ENCODE measurements at regions not wholly inside any gene's neighbourhood (a gene's known extent, or its start where the extent isn't known, plus 50 kb on each side); places are given as distances from the start of the nearest gene placed in this dataset.

GRCh38 chr2:150140777-150141176 lies 346.7 kb downstream of the RND3 start:
- no peak overlapping the region for H3K27ac ChIP-seq (ENCODE audit: low read depth, low read length)
- POLR2A ChIA-PET: interaction anchor here (1.1 kb wide), 1 partner anchor 15 kb away, joined by 3 read pairs; no protein-coding TSS in a partner anchor
- ATAC-seq: no peak

More at GRCh38 chr2:150140777-150141176, 346.7 kb downstream of the RND3 start:
- RAD21 ChIA-PET (ENCODE audit: low non-redundant PET in 1 of 2, low total read pairs in 2 of 2, uncharacterized antibody in 2 of 2, unreplicated experiment in 2 of 2): interaction anchor here in 1 of 2 experiments (0.7 kb wide), 1 partner anchor 516 kb away, joined by 3 read pairs; no protein-coding TSS in a partner anchor
- H2AFZ ChIP-seq (ENCODE audit: low read depth, low read length, poor library complexity, severe bottlenecking): no peak overlapping the region
- no peak overlapping the region for H3K4me2 ChIP-seq (ENCODE audit: low read length)
- H4K20me1 ChIP-seq (ENCODE audit: insufficient read depth): no peaks in the 10 kb centered on the region
- H3K27me3 ChIP-seq (ENCODE audit: insufficient read depth, low read length): no peaks in the 10 kb centered on the region
- H3K4me1 ChIP-seq (ENCODE audit: control insufficient read depth in 1 of 2, insufficient read depth in 2 of 2, low read length in 2 of 2): peaks cover 0 to 13% of the 10 kb centered on the region in 2 experiments; a peak in 2 of 4 replicates
- no TSS peak for BruUV-seq (replicated peaks)
- TF ChIP-seq YY1 (IDR thresholded peaks at IDR 0.05; ENCODE audit: extremely low read depth, insufficient replicate concordance, low read depth, low read length) (no peak), FOSL1 (IDR thresholded peaks at IDR 0.05; ENCODE audit: low read depth) (no peak), JUND (IDR thresholded peaks at IDR 0.05) (no peak), POLR2AphosphoS5 (IDR thresholded peaks at IDR 0.05; ENCODE audit: low read depth, low read length) (no peak), SIN3A (IDR thresholded peaks at IDR 0.05; ENCODE audit: low read depth) (no peak), SRF (IDR thresholded peaks at IDR 0.05; ENCODE audit: low read depth) (no peak), ZFX (IDR thresholded peaks at IDR 0.05) (no peak), CEBPB (IDR thresholded peaks at IDR 0.05; ENCODE audit: low read depth) (no peak), ZBTB33 (IDR thresholded peaks at IDR 0.05; ENCODE audit: extremely low read depth, insufficient replicate concordance, low read length) (no peak), CBX3 (IDR thresholded peaks at IDR 0.05; ENCODE audit: low read depth) (no peak), ZNF274 (IDR thresholded peaks at IDR 0.05; ENCODE audit: low read depth, low read length) (no peak), EGR1 (IDR thresholded peaks at IDR 0.05; ENCODE audit: low read depth) (no peak), EZH2 (IDR thresholded peaks at IDR 0.05) (no peak)
- DNase-seq (ENCODE audit: low read depth, low spot score): no peak
- no peaks in the 10 kb centered on the region for H3K36me3 ChIP-seq (ENCODE audit: control insufficient read depth in 1 of 2, insufficient read depth in 2 of 2, low read length in 2 of 2)
- H3K9ac ChIP-seq (ENCODE audit: low read length): no peak overlapping the region
- H3K9me3 ChIP-seq (ENCODE audit: control insufficient read depth in 1 of 2, insufficient read depth in 1 of 2, low read depth in 1 of 2, low read length in 2 of 2): no peaks in the 10 kb centered on the region
- H3K4me3 ChIP-seq (replicated peaks in 1 of 2; ENCODE audit: low read depth in 1 of 2, low read length in 2 of 2): no peak overlapping the region
- intact Hi-C loops (cut with micrococcal nuclease): no loop called here
- no peaks in the 10 kb centered on the region for H3K79me2 ChIP-seq (ENCODE audit: insufficient read depth, low read length)
- no peaks in the 10 kb centered on the region for H3K9me2 ChIP-seq (ENCODE audit: insufficient read depth)
- CTCF ChIA-PET: no interaction called here
